Fibroblast of gingiva (primary cell): ENCODE measurements at regions not wholly inside any gene's neighbourhood (a gene's known extent, or its start where the extent isn't known, plus 50 kb on each side); places are given as distances from the start of the nearest gene placed in this dataset.

Experiments
- DNase-seq: peaks from one replicate; pipeline ENCODE4 v3.0.0-alpha.2; 2011; ENCODE audit warnings: low read depth

GRCh38 chr12:91395628-91396135 is 213.1 kb upstream of the DCN start:
- DNase-seq: no peak

GRCh38 chr12:91394903-91395302 is 212.3 kb upstream of the DCN start:
- no peak for DNase-seq

- DNase-seq: peak; percentile 19
These were observed 206.0 kb upstream of the DCN start for GRCh38 chr12:91388573-91388972.

- DNase-seq: no peak
These were observed 205.0 kb upstream of the DCN start for GRCh38 chr12:91387461-91388134.

GRCh38 chr12:91384806-91385205 is 202.2 kb upstream of the DCN start:
- DNase-seq: no peak

GRCh38 chr12:91384366-91384765 is 201.7 kb upstream of the DCN start:
- no peak for DNase-seq

GRCh38 chr12:91383099-91383498 is 200.5 kb upstream of the DCN start:
- no peak for DNase-seq

GRCh38 chr12:91382081-91382543 is 199.5 kb upstream of the DCN start:
- DNase-seq: peak; percentile 63

GRCh38 chr12:91381309-91381804 is 198.7 kb upstream of the DCN start:
- peak; percentile 78 for DNase-seq

- DNase-seq: peak; percentile 26
These were observed 198.0 kb upstream of the DCN start for GRCh38 chr12:91380631-91381030.

- peak; percentile 46 for DNase-seq
These were observed 196.6 kb upstream of the DCN start for GRCh38 chr12:91379051-91379775.

- DNase-seq: no peak
These were observed 194.8 kb upstream of the DCN start for GRCh38 chr12:91377436-91377835.

GRCh38 chr12:91373086-91373485 is 190.5 kb upstream of the DCN start:
- DNase-seq: no peak

GRCh38 chr12:91370086-91370868 is 187.7 kb upstream of the DCN start:
- DNase-seq: no peak

GRCh38 chr12:91368613-91369012 is 186.0 kb upstream of the DCN start:
- DNase-seq: no peak

GRCh38 chr12:91367234-91367849 is 184.7 kb upstream of the DCN start:
- DNase-seq: no peak

GRCh38 chr12:91364471-91365184 is 182.0 kb upstream of the DCN start:
- peak; percentile 33 for DNase-seq

GRCh38 chr12:91361864-91362263 is 179.2 kb upstream of the DCN start:
- DNase-seq: peak; percentile 45

GRCh38 chr12:91357381-91357780 is 174.8 kb upstream of the DCN start:
- no peak for DNase-seq

GRCh38 chr12:91356405-91356804 is 173.8 kb upstream of the DCN start:
- no peak for DNase-seq
